Activated naive CD4-positive, alpha-beta T cell treated with anti-CD3 and anti-CD28 coated beads for 36 hours (primary cell): ENCODE measurements at regions not wholly inside any gene's neighbourhood (a gene's known extent, or its start where the extent isn't known, plus 50 kb on each side); places are given as distances from the start of the nearest gene placed in this dataset.

Experiments
- CTCF ChIA-PET: fragments of 350-600 bp; sonication (Branson Sonifier 250); formaldehyde crosslinking; loops from one replicate; lab custom pipeline; 2021; ENCODE audit warnings: antibody characterized with exemption; lab: Charles Lee
- DNase-seq: peaks from one replicate; pipeline ENCODE4 v3.0.0-alpha.2; 2020
- H3K27ac Mint-ChIP-seq: one replicate; pipeline ENCODE4 v1.8.0; 2021; ENCODE audit warnings: mild to moderate bottlenecking, mixed read lengths
- H3K27me3 Mint-ChIP-seq: one replicate; pipeline ENCODE4 v1.8.0; 2021; ENCODE audit warnings: low read depth, mixed read lengths
- H3K36me3 Mint-ChIP-seq: one replicate; pipeline ENCODE4 v1.8.0; 2021; ENCODE audit warnings: low read depth, mixed read lengths
- H3K4me1 Mint-ChIP-seq: one replicate; pipeline ENCODE4 v1.8.0; 2021; ENCODE audit warnings: low read depth, mixed read lengths
- H3K4me3 Mint-ChIP-seq: one replicate; pipeline ENCODE4 v1.8.0; 2021; ENCODE audit warnings: mild to moderate bottlenecking, moderate library complexity, mixed read lengths
- H3K9me3 Mint-ChIP-seq: one replicate; pipeline ENCODE4 v1.8.0; 2021; ENCODE audit warnings: mixed read lengths
- intact Hi-C: fragments of 100-400 bp; cut with micrococcal nuclease; formaldehyde crosslinking; loops from one replicate; pipeline ENCODE4 v1.15.1; 2023

DNA sequence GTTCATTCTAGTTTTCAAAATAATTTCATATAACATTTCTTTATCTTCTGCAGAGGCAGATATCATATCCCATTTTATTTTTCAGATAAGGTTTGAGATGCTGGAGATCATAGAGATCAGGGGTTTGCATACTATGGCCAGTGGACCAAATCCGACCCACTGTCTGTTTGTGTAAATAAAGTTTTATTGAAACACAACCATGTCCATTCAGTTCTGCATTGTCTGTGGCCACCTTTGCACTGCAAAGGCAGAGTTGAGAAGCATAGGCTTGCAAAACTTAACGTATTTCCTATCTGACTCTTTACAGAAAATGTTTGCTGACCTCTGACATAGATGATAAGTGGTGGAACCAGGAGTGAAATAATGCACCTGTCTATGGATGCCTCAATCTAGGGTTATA is 63.9 kb upstream of the SOD3 start:
- intact Hi-C loops = no loop called here
- H3K27me3 Mint-ChIP-seq = peaks cover 13% of the 10 kb centered on the region
- H3K36me3 Mint-ChIP-seq = no peaks in the 10 kb centered on the region
- H3K4me1 Mint-ChIP-seq = no peaks in the 10 kb centered on the region
- CTCF ChIA-PET = no interaction called here
- H3K9me3 Mint-ChIP-seq = peaks cover 5% of the 10 kb centered on the region
- no peak for DNase-seq
- H3K27ac Mint-ChIP-seq = no peak overlapping the region
- H3K4me3 Mint-ChIP-seq = no peak overlapping the region

DNA sequence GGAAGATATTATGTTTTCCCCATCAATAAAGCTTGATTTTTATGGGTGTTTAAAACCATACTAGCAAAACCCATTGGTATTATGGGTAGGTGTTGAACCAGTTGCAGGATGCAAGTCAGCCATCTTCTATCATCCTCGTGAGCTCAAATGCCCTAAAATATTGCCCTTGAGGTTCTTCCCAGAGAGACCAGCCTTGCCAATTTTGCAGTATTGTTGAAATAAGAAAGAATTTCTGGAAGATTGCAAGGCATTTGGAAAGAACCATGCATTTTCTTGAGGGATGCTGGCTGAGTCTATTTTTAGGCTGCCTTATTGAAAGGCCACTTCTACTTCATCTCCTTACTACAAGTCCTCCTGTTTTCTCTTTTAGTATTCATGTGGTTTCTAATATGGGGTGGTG is 60.9 kb upstream of the SOD3 start:
- Mint-ChIP-seq H3K9me3 (peaks cover 20% of the 10 kb centered on the region), H3K4me1 (no peaks in the 10 kb centered on the region), H3K4me3 (no peak overlapping the region), H3K27ac (no peak overlapping the region), H3K36me3 (no peaks in the 10 kb centered on the region), H3K27me3 (peaks cover 8% of the 10 kb centered on the region)
- no peak for DNase-seq
- CTCF ChIA-PET = no interaction called here
- intact Hi-C loops = no loop called here

DNA sequence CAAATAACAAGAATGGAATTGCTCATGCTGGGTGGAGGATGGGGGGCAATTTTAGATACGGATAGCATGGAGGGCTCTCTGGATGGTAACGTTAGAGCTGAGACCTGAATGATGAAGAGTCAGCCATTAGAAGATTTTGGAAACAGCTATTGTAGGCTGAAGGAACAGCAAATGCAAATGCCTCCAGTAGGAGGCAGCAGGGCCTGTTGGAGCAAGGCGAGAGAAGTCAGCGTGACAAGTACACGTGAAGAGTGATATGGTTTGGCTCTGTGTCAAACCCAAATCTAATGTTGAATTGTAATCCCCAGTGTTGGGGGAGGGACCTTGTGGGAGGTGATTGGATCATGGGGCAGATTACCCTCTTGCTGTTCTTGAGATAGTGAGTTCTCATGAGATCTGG is 59.3 kb upstream of the SOD3 start:
- H3K9me3 Mint-ChIP-seq = peaks cover 20% of the 10 kb centered on the region
- H3K27me3 Mint-ChIP-seq = peaks cover 9% of the 10 kb centered on the region
- no peak overlapping the region for H3K4me3 Mint-ChIP-seq
- intact Hi-C loops = no loop called here
- H3K36me3 Mint-ChIP-seq = no peaks in the 10 kb centered on the region
- DNase-seq = no peak
- H3K4me1 Mint-ChIP-seq = no peaks in the 10 kb centered on the region
- no peak overlapping the region for H3K27ac Mint-ChIP-seq
- CTCF ChIA-PET = no interaction called here

DNA sequence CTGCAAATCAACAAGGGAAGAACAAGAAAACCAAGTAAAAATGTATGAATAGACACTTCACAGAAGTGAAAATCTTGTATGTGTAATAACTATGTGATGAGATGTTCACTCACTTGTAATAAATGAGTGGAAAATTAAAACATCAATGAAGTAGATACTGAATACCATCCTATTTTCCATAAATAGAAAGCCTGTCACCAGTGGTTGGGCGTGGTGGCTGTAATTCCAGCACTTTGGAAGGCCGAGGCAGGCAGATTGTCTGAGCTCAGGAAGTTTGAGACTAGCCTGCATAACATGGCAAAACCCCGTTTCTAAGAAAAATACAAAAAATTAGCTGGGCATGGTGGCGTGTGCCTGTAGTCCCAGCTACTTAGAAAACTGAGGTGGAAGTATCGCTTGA is 53.5 kb upstream of the SOD3 start:
- CTCF ChIA-PET = interaction anchor here (0.6 kb wide), 1 partner anchor 510 kb away, joined by 4 read pairs; no protein-coding TSS in a partner anchor
- H3K36me3 Mint-ChIP-seq = no peaks in the 10 kb centered on the region
- H3K4me1 Mint-ChIP-seq = no peaks in the 10 kb centered on the region
- intact Hi-C loops = no loop called here
- no peak overlapping the region for H3K27ac Mint-ChIP-seq
- no peak overlapping the region for H3K4me3 Mint-ChIP-seq
- peaks cover 3% of the 10 kb centered on the region for H3K27me3 Mint-ChIP-seq
- H3K9me3 Mint-ChIP-seq = peaks cover 13% of the 10 kb centered on the region
- DNase-seq = no peak

DNA sequence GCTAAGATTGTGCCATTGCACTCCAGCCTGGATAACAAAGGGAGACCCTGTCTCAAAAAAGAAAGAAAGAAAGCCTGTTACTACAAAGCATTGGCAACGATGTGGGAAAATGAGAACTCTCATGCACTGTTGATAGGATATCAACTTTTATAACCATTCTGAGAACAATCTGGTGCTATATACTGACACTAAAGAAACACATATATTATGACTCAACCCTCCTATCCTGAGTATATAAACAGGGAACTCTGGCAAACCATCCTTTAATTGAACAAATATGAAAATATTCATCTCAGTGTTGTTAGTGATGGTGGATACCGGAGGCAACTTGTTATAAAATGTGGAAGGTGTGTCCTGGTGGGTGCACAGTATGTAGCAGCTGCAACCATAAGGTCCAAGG is 53.0 kb upstream of the SOD3 start:
- no peak for DNase-seq
- Mint-ChIP-seq H3K9me3 (peaks cover 8% of the 10 kb centered on the region), H3K27me3 (peaks cover 3% of the 10 kb centered on the region), H3K4me3 (no peak overlapping the region), H3K27ac (no peak overlapping the region), H3K4me1 (no peaks in the 10 kb centered on the region), H3K36me3 (no peaks in the 10 kb centered on the region)
- intact Hi-C loops = no loop called here
- CTCF ChIA-PET = no interaction called here

DNA sequence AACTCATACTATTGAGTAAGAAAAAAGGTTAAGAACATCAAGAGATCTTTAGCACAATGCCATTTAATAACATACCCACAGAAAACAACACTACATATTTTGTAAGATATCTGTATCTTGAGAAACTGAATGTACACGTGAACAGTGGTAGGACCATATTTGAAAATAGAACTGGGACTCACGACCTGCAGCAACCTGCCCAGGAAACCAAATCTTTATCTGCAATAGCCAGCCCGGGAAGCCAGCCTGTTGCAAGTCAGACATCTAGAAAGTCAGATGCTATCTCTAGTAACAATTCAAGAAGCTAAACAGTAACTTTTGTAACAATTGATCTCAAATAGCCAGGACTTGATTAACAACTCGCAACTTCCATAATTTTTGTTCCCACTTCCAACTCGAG is 52.6 kb upstream of the SOD3 start:
- DNase-seq = no peak
- Mint-ChIP-seq H3K27me3 (peaks cover 3% of the 10 kb centered on the region), H3K36me3 (no peaks in the 10 kb centered on the region), H3K4me3 (no peak overlapping the region), H3K9me3 (peaks cover 6% of the 10 kb centered on the region), H3K4me1 (no peaks in the 10 kb centered on the region), H3K27ac (no peak overlapping the region)
- CTCF ChIA-PET = no interaction called here
- intact Hi-C loops = no loop called here

DNA sequence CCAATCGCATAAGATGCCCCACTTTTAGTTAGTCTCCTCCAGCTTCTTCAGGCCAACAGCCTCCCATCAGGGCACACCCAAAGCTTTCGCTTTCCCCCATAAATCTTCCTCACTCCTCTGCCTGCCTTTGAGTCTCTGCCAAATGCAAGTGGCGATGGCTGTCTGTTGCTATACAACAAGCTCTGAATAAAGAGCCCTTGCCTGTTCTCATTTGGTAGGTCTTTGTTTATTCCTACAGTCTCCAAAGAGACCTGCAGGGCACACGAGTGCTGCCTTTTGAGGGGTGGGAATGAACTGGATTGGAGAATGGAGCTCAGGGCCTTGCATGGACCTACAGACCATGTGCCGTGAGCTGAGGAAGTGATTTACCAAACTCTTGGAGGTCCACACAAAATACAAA is 52.2 kb upstream of the SOD3 start:
- H3K4me3 Mint-ChIP-seq = no peak overlapping the region
- CTCF ChIA-PET = no interaction called here
- no peaks in the 10 kb centered on the region for H3K36me3 Mint-ChIP-seq
- no peak overlapping the region for H3K27ac Mint-ChIP-seq
- H3K4me1 Mint-ChIP-seq = no peaks in the 10 kb centered on the region
- peaks cover 4% of the 10 kb centered on the region for H3K9me3 Mint-ChIP-seq
- intact Hi-C loops = no loop called here
- H3K27me3 Mint-ChIP-seq = peaks cover 3% of the 10 kb centered on the region
- DNase-seq = no peak

DNA sequence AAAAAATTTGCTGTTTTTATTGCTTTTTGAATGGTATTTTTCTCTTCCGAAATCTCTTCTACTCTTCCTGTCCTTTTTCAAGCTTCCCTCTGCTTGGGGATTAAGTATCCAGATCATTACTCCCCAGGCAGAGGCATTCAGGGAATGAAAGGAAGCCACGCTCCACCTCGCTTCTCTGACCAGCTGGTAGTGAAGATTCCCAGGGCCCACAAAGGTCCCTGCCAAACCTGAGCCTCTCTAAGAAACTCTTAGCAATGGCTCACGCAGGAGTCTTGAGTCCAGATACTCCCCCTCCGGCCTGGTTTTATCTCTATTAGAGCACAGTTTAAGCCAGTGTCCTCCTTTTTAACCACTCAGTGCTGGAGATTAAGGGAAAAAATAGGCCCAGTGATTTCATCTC is 51.4 kb upstream of the SOD3 start:
- intact Hi-C loops = no loop called here
- CTCF ChIA-PET = no interaction called here
- H3K27ac Mint-ChIP-seq = no peak overlapping the region
- no peaks in the 10 kb centered on the region for H3K36me3 Mint-ChIP-seq
- no peak for DNase-seq
- no peaks in the 10 kb centered on the region for H3K4me1 Mint-ChIP-seq
- H3K9me3 Mint-ChIP-seq = no peaks in the 10 kb centered on the region
- no peak overlapping the region for H3K4me3 Mint-ChIP-seq
- H3K27me3 Mint-ChIP-seq = peaks cover 3% of the 10 kb centered on the region

DNA sequence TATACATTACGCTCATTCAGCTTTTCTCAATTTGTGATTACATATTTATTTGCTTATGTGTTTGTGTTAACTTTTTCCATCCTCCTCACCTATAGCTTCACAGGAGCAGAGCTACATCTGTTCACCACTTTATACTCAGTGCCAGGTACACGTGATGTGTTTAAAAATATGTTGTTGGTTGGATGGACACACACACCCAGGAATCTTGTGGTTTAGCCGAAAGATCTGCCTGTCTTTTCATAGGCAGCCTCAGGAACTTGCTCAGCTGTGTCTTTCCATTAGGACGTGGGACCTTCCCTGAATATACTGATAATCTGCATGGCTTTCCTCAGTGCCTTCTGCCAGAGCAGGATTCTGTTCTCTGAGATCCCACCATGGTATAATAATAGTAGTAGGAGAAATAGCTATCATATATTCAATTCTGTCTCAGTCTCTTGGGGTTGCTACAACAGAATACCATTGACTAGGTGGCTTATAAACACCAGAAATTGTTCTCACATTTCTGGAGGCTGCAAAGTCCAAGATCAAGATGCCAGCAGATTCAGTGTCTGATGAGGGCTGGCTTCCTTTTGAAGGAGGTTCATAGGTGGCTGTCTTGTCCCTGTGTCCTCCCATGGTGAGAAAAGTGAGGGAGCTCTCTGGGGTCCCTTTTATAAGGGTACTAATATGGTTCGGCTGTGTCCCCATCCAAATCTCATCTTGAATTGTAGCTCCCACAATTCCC is 50.0 kb upstream of the SOD3 start:
- Mint-ChIP-seq H3K27me3 (peaks cover 3% of the 10 kb centered on the region), H3K9me3 (no peaks in the 10 kb centered on the region), H3K36me3 (no peaks in the 10 kb centered on the region), H3K4me3 (no peak overlapping the region), H3K27ac (no peak overlapping the region), H3K4me1 (no peaks in the 10 kb centered on the region)
- no peak for DNase-seq
- intact Hi-C loops = no loop called here
- CTCF ChIA-PET = no interaction called here
